A549 (cell line): ENCODE measurements at regions not wholly inside any gene's neighbourhood (a gene's known extent, or its start where the extent isn't known, plus 50 kb on each side); places are given as distances from the start of the nearest gene placed in this dataset.

ENCODE experiments used
- CHD2 ChIP-seq: fragments of 150-350 bp; IDR thresholded peaks from 2 replicates; pipeline ENCODE4 v1.6.1; 2014; ENCODE audit warnings: low read length; ENCODE audit not compliant: partially characterized antibody
- NFE2L2 ChIP-seq: fragments of 150-350 bp; conservative IDR thresholded peaks from 2 replicates; pipeline ENCODE4 v1.6.1; 2014; ENCODE audit warnings: low read length
- NR3C1 ChIP-seq: fragments of >200 bp; sonication (Bioruptor Twin); formaldehyde crosslinking; IDR thresholded peaks from 3 replicates; pipeline ENCODE4 v1.6.1; 2017
- SREBF2 ChIP-seq: fragments of 450-650 bp; IDR thresholded peaks from 2 replicates; pipeline ENCODE4 v1.6.1; 2014; ENCODE audit warnings: mild to moderate bottlenecking, moderate library complexity
- TF ChIP-seq, protein P1 (sequence below): fragments of >200 bp; sonication (Bioruptor Twin); formaldehyde crosslinking; IDR thresholded peaks from 3 replicates; pipeline ENCODE4 v1.5.1; 2016
- TF ChIP-seq, protein P2 (sequence below): IDR thresholded peaks from 2 replicates; pipeline ENCODE4 v1.6.1; 2012

DNA sequence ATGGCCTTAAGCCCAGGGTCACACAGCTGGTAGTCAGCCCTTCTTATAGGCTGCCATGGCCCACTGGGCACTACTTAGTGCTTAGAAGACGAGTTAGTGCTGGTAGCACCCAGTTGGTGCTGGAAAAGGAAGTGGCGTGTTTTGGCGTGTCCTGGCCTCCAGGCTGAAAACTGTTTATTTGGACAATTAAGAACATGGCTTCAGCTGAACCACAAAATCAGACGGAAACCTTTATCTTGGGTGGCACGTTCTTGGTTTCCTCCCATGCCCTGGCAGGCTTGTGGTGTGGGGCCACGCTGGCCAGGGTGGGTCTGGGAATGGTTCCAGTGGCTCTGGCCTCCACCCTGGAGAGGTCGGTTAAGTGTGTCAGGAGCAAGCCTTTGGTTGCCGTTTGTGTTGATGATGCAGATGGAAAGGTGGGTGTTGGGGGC is 141.5 kb upstream of the HAAO start:
- TF ChIP-seq, protein P1, sequence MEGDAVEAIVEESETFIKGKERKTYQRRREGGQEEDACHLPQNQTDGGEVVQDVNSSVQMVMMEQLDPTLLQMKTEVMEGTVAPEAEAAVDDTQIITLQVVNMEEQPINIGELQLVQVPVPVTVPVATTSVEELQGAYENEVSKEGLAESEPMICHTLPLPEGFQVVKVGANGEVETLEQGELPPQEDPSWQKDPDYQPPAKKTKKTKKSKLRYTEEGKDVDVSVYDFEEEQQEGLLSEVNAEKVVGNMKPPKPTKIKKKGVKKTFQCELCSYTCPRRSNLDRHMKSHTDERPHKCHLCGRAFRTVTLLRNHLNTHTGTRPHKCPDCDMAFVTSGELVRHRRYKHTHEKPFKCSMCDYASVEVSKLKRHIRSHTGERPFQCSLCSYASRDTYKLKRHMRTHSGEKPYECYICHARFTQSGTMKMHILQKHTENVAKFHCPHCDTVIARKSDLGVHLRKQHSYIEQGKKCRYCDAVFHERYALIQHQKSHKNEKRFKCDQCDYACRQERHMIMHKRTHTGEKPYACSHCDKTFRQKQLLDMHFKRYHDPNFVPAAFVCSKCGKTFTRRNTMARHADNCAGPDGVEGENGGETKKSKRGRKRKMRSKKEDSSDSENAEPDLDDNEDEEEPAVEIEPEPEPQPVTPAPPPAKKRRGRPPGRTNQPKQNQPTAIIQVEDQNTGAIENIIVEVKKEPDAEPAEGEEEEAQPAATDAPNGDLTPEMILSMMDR = no peak
- TF ChIP-seq SREBF2 (no peak), CHD2 (no peak), NFE2L2 (no peak), NR3C1 (no peak)
- TF ChIP-seq, protein P2, sequence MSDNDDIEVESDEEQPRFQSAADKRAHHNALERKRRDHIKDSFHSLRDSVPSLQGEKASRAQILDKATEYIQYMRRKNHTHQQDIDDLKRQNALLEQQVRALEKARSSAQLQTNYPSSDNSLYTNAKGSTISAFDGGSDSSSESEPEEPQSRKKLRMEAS = no peak
